Thyroid gland (tissue), 4 donors: ENCODE measurements at regions not wholly inside any gene's neighbourhood (a gene's known extent, or its start where the extent isn't known, plus 50 kb on each side); places are given as distances from the start of the nearest gene placed in this dataset.

Source experiments
- DNase-seq, 2 donors: peaks; one replicate each; pipeline ENCODE4 v3.0.0-alpha.2; 2019
- H3K27ac ChIP-seq, 3 donors: fragments of 200-600 bp; sonication (generic); 1 replicate in 2 of 3; 2 replicates in 1 of 3; pipeline ENCODE4 v1.5.1; 2016 to 2019; ENCODE audit warnings: mild to moderate bottlenecking in 1 of 3, moderate library complexity in 1 of 3
- H3K27me3 ChIP-seq: fragments of 200-600 bp; sonication (generic); one replicate; pipeline ENCODE4 v1.5.1; 2019
- H3K36me3 ChIP-seq, 2 donors: fragments of 200-600 bp; sonication (generic); one replicate each; pipeline ENCODE4 v1.5.1; 2016 to 2019
- H3K4me1 ChIP-seq, 2 donors: fragments of 200-600 bp; sonication (generic); one replicate each; pipeline ENCODE4 v1.5.1; 2017 to 2019
- H3K4me3 ChIP-seq, 3 donors: fragments of 200-600 bp; sonication (generic); replicated peaks in 1 of 3; 1 replicate in 2 of 3; 2 replicates in 1 of 3; pipeline ENCODE4 v1.5.1; 2016; ENCODE audit warnings: mild to moderate bottlenecking in 1 of 3
- H3K9me3 ChIP-seq: fragments of 200-600 bp; sonication (generic); one replicate; pipeline ENCODE4 v1.5.1; 2017
- CTCF ChIP-seq, 6 experiments: fragments of 200-600 bp in 3 of 6; fragments of 450-650 bp in 3 of 6; sonication (generic) in 3 of 6; IDR thresholded peaks; one replicate each; pipeline ENCODE4 v1.5.1; 2016 to 2019; ENCODE audit warnings: antibody characterized with exemption in 6 of 6, mild to moderate bottlenecking in 2 of 6, inconsistent platforms in 1 of 6, moderate library complexity in 1 of 6
- POLR2A ChIP-seq, 2 donors: fragments of 450-650 bp; IDR thresholded peaks; one replicate each; pipeline ENCODE4 v1.6.1; 2017; ENCODE audit warnings: antibody characterized with exemption in 2 of 2, mild to moderate bottlenecking in 2 of 2, moderate library complexity in 1 of 2
- WGBS, 2 donors: methylation state at CpG; one replicate each; pipeline ENCODE4 v1.1.5; 2017; 5-methylcytosine and 5-hydroxymethylcytosine counted together
- intact Hi-C: fragments of 100-400 bp; cut with DNase I; formaldehyde crosslinking; loops from one replicate; pipeline ENCODE4 v1.15.1; 2023

GRCh38 chr15:54810496-54810895, 386.2 kb downstream of the RSL24D1 start:
- no peaks in the 10 kb centered on the region for H3K27me3 ChIP-seq
- no peak for TF ChIP-seq POLR2A (IDR thresholded peaks at IDR 0.05)
- TF ChIP-seq CTCF (IDR thresholded peaks at IDR 0.05) = no peak
- no peaks in the 10 kb centered on the region for H3K4me1 ChIP-seq
- no peaks in the 10 kb centered on the region for H3K9me3 ChIP-seq
- intact Hi-C loops = no loop called here
- H3K27ac ChIP-seq = no peak overlapping the region
- no peak overlapping the region for H3K4me3 ChIP-seq
- H3K36me3 ChIP-seq = no peaks in the 10 kb centered on the region
- no peak for DNase-seq

DNA sequence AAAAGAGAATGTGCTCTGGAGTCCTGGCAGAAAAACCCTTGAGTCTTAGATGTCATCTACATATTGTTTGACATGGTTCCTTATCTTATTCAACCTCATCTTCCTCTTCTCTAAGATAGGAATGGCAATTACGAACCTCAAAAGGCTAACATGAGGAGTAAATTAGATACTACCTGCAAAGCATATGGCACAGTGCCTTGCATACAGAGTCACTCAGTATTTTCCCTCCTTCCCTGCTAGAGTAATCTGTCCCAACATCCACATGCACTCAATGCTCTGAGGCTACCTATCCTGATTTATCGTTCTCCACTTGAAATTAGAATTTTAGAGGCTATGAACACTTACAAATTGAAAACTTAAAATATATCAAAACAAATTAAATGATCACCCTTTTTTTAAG, 386.7 kb downstream of the RSL24D1 start:
- H3K9me3 ChIP-seq = no peaks in the 10 kb centered on the region
- TF ChIP-seq POLR2A (IDR thresholded peaks at IDR 0.05) (no peak), CTCF (IDR thresholded peaks at IDR 0.05) (no peak)
- DNase-seq = no peak
- intact Hi-C loops = no loop called here
- H3K27me3 ChIP-seq = no peaks in the 10 kb centered on the region
- H3K36me3 ChIP-seq = no peaks in the 10 kb centered on the region
- H3K27ac ChIP-seq = no peak overlapping the region
- WGBS, 2 donors = 86 to 89% methylated on average over 2 of the region's 2 CpGs
- no peaks in the 10 kb centered on the region for H3K4me1 ChIP-seq
- H3K4me3 ChIP-seq = no peak overlapping the region

DNA sequence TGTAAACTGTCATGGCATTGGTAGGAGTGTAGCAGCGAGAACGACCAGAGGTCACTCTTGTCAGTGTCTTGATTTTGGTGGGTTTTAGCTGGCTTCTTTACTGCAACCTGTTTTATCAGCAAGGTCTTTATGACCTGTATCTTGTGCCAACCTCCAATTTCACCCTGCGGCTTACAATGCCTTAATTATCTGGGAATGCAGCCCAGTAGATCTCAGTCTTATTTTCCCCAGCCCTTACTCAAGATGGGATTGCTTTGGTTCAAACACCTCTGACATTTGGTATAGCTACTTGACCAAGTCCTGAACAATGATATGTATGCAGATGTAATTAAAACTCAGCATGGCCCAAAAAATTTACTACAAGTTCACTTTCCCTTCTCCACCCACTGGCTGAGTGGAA, 388.4 kb downstream of the RSL24D1 start:
- WGBS, 2 donors = 88 to 94% methylated on average over 3 of the region's 3 CpGs
- no peak for TF ChIP-seq POLR2A (IDR thresholded peaks at IDR 0.05)
- DNase-seq = no peak
- Histone ChIP-seq H3K4me1 (no peaks in the 10 kb centered on the region), H3K27ac (no peak overlapping the region), H3K4me3 (no peak overlapping the region), H3K36me3 (no peaks in the 10 kb centered on the region), H3K27me3 (no peaks in the 10 kb centered on the region), H3K9me3 (no peaks in the 10 kb centered on the region)
- intact Hi-C loops = no loop called here

DNA sequence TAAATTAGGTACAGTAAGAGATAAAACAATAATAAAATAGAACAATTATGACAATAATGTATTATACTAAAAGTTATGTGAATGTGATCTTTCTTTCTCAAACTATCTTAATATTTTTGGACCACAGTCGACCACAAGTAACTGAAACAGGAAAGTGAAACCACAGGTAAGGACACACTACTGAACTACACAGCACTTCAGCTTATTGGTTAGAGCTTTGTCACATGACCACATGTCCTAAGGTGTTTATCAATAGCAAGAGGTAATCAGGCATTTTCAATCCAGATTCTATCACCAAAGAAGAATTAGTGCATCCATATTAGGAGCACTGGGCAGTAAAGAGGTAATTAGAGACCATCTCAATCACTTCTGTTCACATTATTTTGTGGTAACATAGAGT, 392.8 kb downstream of the RSL24D1 start:
- H3K36me3 ChIP-seq = no peaks in the 10 kb centered on the region
- H3K9me3 ChIP-seq = no peaks in the 10 kb centered on the region
- intact Hi-C loops = no loop called here
- no peak for DNase-seq
- TF ChIP-seq CTCF (IDR thresholded peaks at IDR 0.05) = no peak
- no peak for TF ChIP-seq POLR2A (IDR thresholded peaks at IDR 0.05)
- H3K4me1 ChIP-seq = no peaks in the 10 kb centered on the region
- 79 to 86% methylated on average over 1 of the region's 1 CpG for WGBS, 2 donors
- H3K27me3 ChIP-seq = no peaks in the 10 kb centered on the region
- H3K27ac ChIP-seq = no peak overlapping the region
- no peak overlapping the region for H3K4me3 ChIP-seq

- 86 to 91% methylated on average over 4 of the region's 4 CpGs for WGBS, 2 donors
These were observed 393.5 kb downstream of the RSL24D1 start for GRCh38 chr15:54803134-54803808.

More at GRCh38 chr15:54803134-54803808, 393.5 kb downstream of the RSL24D1 start:
- no peaks in the 10 kb centered on the region for H3K27me3 ChIP-seq
- no peaks in the 10 kb centered on the region for H3K36me3 ChIP-seq
- TF ChIP-seq POLR2A (IDR thresholded peaks at IDR 0.05) = no peak
- no peak for TF ChIP-seq CTCF (IDR thresholded peaks at IDR 0.05)
- DNase-seq = no peak
- intact Hi-C loops = no loop called here
- no peaks in the 10 kb centered on the region for H3K9me3 ChIP-seq
- no peak overlapping the region for H3K27ac ChIP-seq
- no peak overlapping the region for H3K4me3 ChIP-seq
- no peaks in the 10 kb centered on the region for H3K4me1 ChIP-seq
